ENCODE measurements at regions not wholly inside any gene's neighbourhood (a gene's known extent, or its start where the extent isn't known, plus 50 kb on each side); places are given as distances from the start of the nearest gene placed in this dataset.
A peak's percentile ranks its signal among the peaks of the same experiment; 100 is the strongest.
"Not testable (repeated sequence)": the region's sequence is repeated elsewhere in the genome, so short reads cannot be mapped to it uniquely, and the experiment has no call there.

- no peak overlapping the region for H3K4me3 ChIP-seq (ENCODE audit: low read depth, low read length)
- no peak for DNase-seq (ENCODE audit: low read depth)
Measured at GRCh38 chr9:78127279-78128225, 95.9 kb upstream of the GNAQ start.

GRCh38 chr9:78123808-78124207 lies 92.2 kb upstream of the GNAQ start:
- H3K4me3 ChIP-seq (ENCODE audit: low read depth, low read length), result no peak overlapping the region
- DNase-seq (ENCODE audit: low read depth), result no peak

- no peak overlapping the region for H3K4me3 ChIP-seq (ENCODE audit: low read depth, low read length)
- no peak for DNase-seq (ENCODE audit: low read depth)
Measured at GRCh38 chr9:78122631-78123030, 91.0 kb upstream of the GNAQ start.

GRCh38 chr9:78121488-78121887 lies 89.9 kb upstream of the GNAQ start:
- no peak for DNase-seq (ENCODE audit: low read depth)
- no peak overlapping the region for H3K4me3 ChIP-seq (ENCODE audit: low read depth, low read length)

- DNase-seq (ENCODE audit: low read depth), result peak; percentile 24
- H3K4me3 ChIP-seq (ENCODE audit: low read depth, low read length), result no peak overlapping the region
Measured at GRCh38 chr9:78118742-78119473, 87.3 kb upstream of the GNAQ start.

- no peak overlapping the region for H3K4me3 ChIP-seq (ENCODE audit: low read depth, low read length)
- DNase-seq (ENCODE audit: low read depth), result no peak
Measured at GRCh38 chr9:78115073-78115472, 83.5 kb upstream of the GNAQ start.

- DNase-seq (ENCODE audit: low read depth), result no peak
- H3K4me3 ChIP-seq (ENCODE audit: low read depth, low read length), result no peak overlapping the region
Measured at GRCh38 chr9:78114581-78114980, 83.0 kb upstream of the GNAQ start.

GRCh38 chr9:78112406-78112805 lies 80.8 kb upstream of the GNAQ start:
- DNase-seq (ENCODE audit: low read depth), result no peak
- H3K4me3 ChIP-seq (ENCODE audit: low read depth, low read length), result no peak overlapping the region

GRCh38 chr9:78112004-78112403 lies 80.4 kb upstream of the GNAQ start:
- H3K4me3 ChIP-seq (ENCODE audit: low read depth, low read length), result no peak overlapping the region
- DNase-seq (ENCODE audit: low read depth), result no peak

- no peak overlapping the region for H3K4me3 ChIP-seq (ENCODE audit: low read depth, low read length)
- no peak for DNase-seq (ENCODE audit: low read depth)
Measured at GRCh38 chr9:78109075-78109474, 77.5 kb upstream of the GNAQ start.

- not testable (repeated sequence) for DNase-seq (ENCODE audit: low read depth)
Measured at GRCh38 chr9:78106586-78106985, 75.0 kb upstream of the GNAQ start.

GRCh38 chr9:78103971-78104433 lies 72.4 kb upstream of the GNAQ start:
- DNase-seq (ENCODE audit: low read depth), result no peak

More at GRCh38 chr9:78106586-78106985, 75.0 kb upstream of the GNAQ start:
- not testable (repeated sequence) for H3K4me3 ChIP-seq (ENCODE audit: low read depth, low read length)

GRCh38 chr9:78101247-78101646 lies 69.6 kb upstream of the GNAQ start:
- no peak for DNase-seq (ENCODE audit: low read depth)
- H3K4me3 ChIP-seq (ENCODE audit: low read depth, low read length), result no peak overlapping the region

More at GRCh38 chr9:78103971-78104433, 72.4 kb upstream of the GNAQ start:
- H3K4me3 ChIP-seq (ENCODE audit: low read depth, low read length), result no peak overlapping the region

- no peak overlapping the region for H3K4me3 ChIP-seq (ENCODE audit: low read depth, low read length)
- DNase-seq (ENCODE audit: low read depth), result no peak
Measured at GRCh38 chr9:78097541-78097940, 65.9 kb upstream of the GNAQ start.

GRCh38 chr9:78091731-78092130 lies 60.1 kb upstream of the GNAQ start:
- no peak overlapping the region for H3K4me3 ChIP-seq (ENCODE audit: low read depth, low read length)
- no peak for DNase-seq (ENCODE audit: low read depth)

GRCh38 chr9:78089111-78089510 lies 57.5 kb upstream of the GNAQ start:
- DNase-seq (ENCODE audit: low read depth), result no peak
- H3K4me3 ChIP-seq (ENCODE audit: low read depth, low read length), result no peak overlapping the region

GRCh38 chr9:78088190-78088589 lies 56.6 kb upstream of the GNAQ start:
- not testable (repeated sequence) for H3K4me3 ChIP-seq (ENCODE audit: low read depth, low read length); DNase-seq (ENCODE audit: low read depth)
